ENCODE measurements at regions not wholly inside any gene's neighbourhood (a gene's known extent, or its start where the extent isn't known, plus 50 kb on each side); places are given as distances from the start of the nearest gene placed in this dataset.
"Not testable (repeated sequence)": the region's sequence is repeated elsewhere in the genome, so short reads cannot be mapped to it uniquely, and the experiment has no call there.

- no peaks in the 10 kb centered on the region for H3K9me3 ChIP-seq
- no peaks in the 10 kb centered on the region for H3K27me3 ChIP-seq
- no peak for DNase-seq (ENCODE audit: extremely low spot score in 2 of 2)
- intact Hi-C loops (cut with DNase I), result no loop called here
- H3K36me3 ChIP-seq, result no peaks in the 10 kb centered on the region
- no peak overlapping the region for H3K4me3 ChIP-seq
- H3K27ac ChIP-seq, result no peak overlapping the region
- no peaks in the 10 kb centered on the region for H3K4me1 ChIP-seq
- TF ChIP-seq POLR2AphosphoS5 (IDR thresholded peaks at IDR 0.05; ENCODE audit: insufficient read depth in 1 of 2, low read depth in 1 of 2) (no peak), CTCF (IDR thresholded peaks at IDR 0.05) (no peak), POLR2A (IDR thresholded peaks at IDR 0.05) (no peak)
These were observed 70.1 kb upstream of the IPO5 start for GRCh38 chr13:97883396-97883795.

- no peak for DNase-seq (ENCODE audit: extremely low spot score in 2 of 2)
- no peaks in the 10 kb centered on the region for H3K9me3 ChIP-seq
- no peaks in the 10 kb centered on the region for H3K4me1 ChIP-seq
- H3K4me3 ChIP-seq, result no peak overlapping the region
- no peak overlapping the region for H3K27ac ChIP-seq
- TF ChIP-seq POLR2AphosphoS5 (IDR thresholded peaks at IDR 0.05; ENCODE audit: insufficient read depth in 1 of 2, low read depth in 1 of 2) (no peak), POLR2A (IDR thresholded peaks at IDR 0.05) (no peak), CTCF (IDR thresholded peaks at IDR 0.05) (no peak)
- H3K27me3 ChIP-seq, result no peaks in the 10 kb centered on the region
- H3K36me3 ChIP-seq, result no peaks in the 10 kb centered on the region
- intact Hi-C loops (cut with DNase I), result no loop called here
These were observed 68.6 kb upstream of the IPO5 start for GRCh38 chr13:97884707-97885468.

GRCh38 chr13:97885641-97886040 lies 67.8 kb upstream of the IPO5 start:
- no peaks in the 10 kb centered on the region for H3K27me3 ChIP-seq
- intact Hi-C loops (cut with DNase I), result no loop called here
- DNase-seq (ENCODE audit: extremely low spot score in 2 of 2), result no peak
- no peak overlapping the region for H3K4me3 ChIP-seq
- no peaks in the 10 kb centered on the region for H3K36me3 ChIP-seq
- TF ChIP-seq CTCF (IDR thresholded peaks at IDR 0.05), result no peak
- TF ChIP-seq POLR2A (IDR thresholded peaks at IDR 0.05), result no peak
- no peak for TF ChIP-seq POLR2AphosphoS5 (IDR thresholded peaks at IDR 0.05; ENCODE audit: insufficient read depth in 1 of 2, low read depth in 1 of 2)
- H3K4me1 ChIP-seq, result no peaks in the 10 kb centered on the region
- H3K27ac ChIP-seq, result no peak overlapping the region
- H3K9me3 ChIP-seq, result no peaks in the 10 kb centered on the region

GRCh38 chr13:97889803-97890202 lies 63.7 kb upstream of the IPO5 start:
- Histone ChIP-seq H3K27me3 (no peaks in the 10 kb centered on the region), H3K36me3 (no peaks in the 10 kb centered on the region), H3K4me1 (no peaks in the 10 kb centered on the region), H3K27ac (no peak overlapping the region), H3K4me3 (no peak overlapping the region), H3K9me3 (no peaks in the 10 kb centered on the region)
- intact Hi-C loops (cut with DNase I), result no loop called here
- no peak for DNase-seq (ENCODE audit: extremely low spot score in 2 of 2)
- no peak for TF ChIP-seq POLR2AphosphoS5 (IDR thresholded peaks at IDR 0.05; ENCODE audit: insufficient read depth in 1 of 2, low read depth in 1 of 2)
- no peak for TF ChIP-seq POLR2A (IDR thresholded peaks at IDR 0.05)
- no peak for TF ChIP-seq CTCF (IDR thresholded peaks at IDR 0.05)

- DNase-seq (ENCODE audit: extremely low spot score in 2 of 2), result no peak
- Histone ChIP-seq H3K4me1 (no peaks in the 10 kb centered on the region), H3K36me3 (no peaks in the 10 kb centered on the region), H3K27me3 (no peaks in the 10 kb centered on the region), H3K9me3 (no peaks in the 10 kb centered on the region), H3K27ac (no peak overlapping the region), H3K4me3 (no peak overlapping the region)
- TF ChIP-seq CTCF (IDR thresholded peaks at IDR 0.05) (no peak), POLR2AphosphoS5 (IDR thresholded peaks at IDR 0.05; ENCODE audit: insufficient read depth in 1 of 2, low read depth in 1 of 2) (no peak), POLR2A (IDR thresholded peaks at IDR 0.05) (no peak)
- intact Hi-C loops (cut with DNase I), result no loop called here
These were observed 62.9 kb upstream of the IPO5 start for GRCh38 chr13:97890573-97890972.

- DNase-seq (ENCODE audit: extremely low spot score in 2 of 2); H3K27ac ChIP-seq; H3K9me3 ChIP-seq; H3K36me3 ChIP-seq; H3K4me3 ChIP-seq; H3K4me1 ChIP-seq; intact Hi-C loops (cut with DNase I); H3K27me3 ChIP-seq: not testable (repeated sequence)
These were observed 61.5 kb upstream of the IPO5 start for GRCh38 chr13:97891964-97892363.

Measured in vagina (tissue), 2 donors.